CD14-positive monocyte (primary cell): ENCODE measurements at regions not wholly inside any gene's neighbourhood (a gene's known extent, or its start where the extent isn't known, plus 50 kb on each side); places are given as distances from the start of the nearest gene placed in this dataset.

ENCODE experiments used
- DNase-seq, 3 donors: peaks; one replicate each; pipeline ENCODE4 v3.0.0-alpha.2; 2011 to 2022
- H2AFZ ChIP-seq: 2 replicates; pipeline ENCODE4 v1.6.0; 2012; ENCODE audit warnings: mild to moderate bottlenecking, low read depth, low read length, inconsistent platforms; ENCODE audit not compliant: insufficient read depth, poor library complexity, severe bottlenecking
- H3K27ac ChIP-seq, 2 donors: 1 replicate in 1 of 2; 2 replicates in 1 of 2; pipeline ENCODE4 v1.5.1; 2012 to 2013; ENCODE audit warnings: low read length in 2 of 2, control low read depth in 1 of 2, inconsistent platforms in 1 of 2, low read depth in 1 of 2, mild to moderate bottlenecking in 1 of 2
- H3K27me3 ChIP-seq, 2 donors: one replicate each; pipeline versions ENCODE4 v1.6.0 to v1.6.1; 2011 to 2013; ENCODE audit warnings: low read length in 2 of 2; ENCODE audit not compliant: control insufficient read depth in 2 of 2, insufficient read depth in 2 of 2
- H3K36me3 ChIP-seq, 2 donors: replicated peaks in 1 of 2; 1 replicate in 1 of 2; 2 replicates in 1 of 2; pipeline versions ENCODE4 v1.5.1 to v1.6.1; 2012 to 2013; ENCODE audit warnings: low read length in 2 of 2, control low read depth in 1 of 2, inconsistent platforms in 1 of 2, mild to moderate bottlenecking in 1 of 2; ENCODE audit not compliant: insufficient read depth in 2 of 2, control insufficient read depth in 1 of 2
- H3K4me1 ChIP-seq, 2 donors: 1 replicate in 1 of 2; 2 replicates in 1 of 2; pipeline versions ENCODE4 v1.5.1 to v1.6.1; 2012 to 2013; ENCODE audit warnings: low read length in 2 of 2, control low read depth in 1 of 2, inconsistent platforms in 1 of 2, mild to moderate bottlenecking in 1 of 2, moderate library complexity in 1 of 2; ENCODE audit not compliant: insufficient read depth in 2 of 2, control insufficient read depth in 1 of 2
- H3K4me2 ChIP-seq: replicated peaks from 2 replicates; pipeline ENCODE3; 2012; ENCODE audit warnings: low read length, moderate library complexity, mild to moderate bottlenecking; ENCODE audit not compliant: poor library complexity, severe bottlenecking; ENCODE audit errors: extremely low read depth
- H3K4me3 ChIP-seq, 3 experiments: fragments of 200-600 bp in 1 of 3; sonication (generic) in 1 of 3; replicated peaks in 1 of 3; 1 replicate in 2 of 3; 2 replicates in 1 of 3; pipeline ENCODE4 v1.5.1; 2011 to 2013; ENCODE audit warnings: low read length in 3 of 3, mild to moderate bottlenecking in 3 of 3, control low read depth in 2 of 3, low read depth in 2 of 3, inconsistent platforms in 1 of 3, moderate library complexity in 1 of 3
- H3K79me2 ChIP-seq: 2 replicates; pipeline ENCODE4 v1.6.0; 2012; ENCODE audit warnings: mild to moderate bottlenecking, control low read depth, inconsistent platforms, low read length, moderate library complexity; ENCODE audit not compliant: insufficient read depth
- H3K9ac ChIP-seq: 2 replicates; pipeline ENCODE4 v1.6.0; 2017; ENCODE audit warnings: low read length, mild to moderate bottlenecking; ENCODE audit not compliant: insufficient read depth, poor library complexity, severe bottlenecking
- H3K9me3 ChIP-seq, 2 donors: replicated peaks in 1 of 2; 1 replicate in 1 of 2; 2 replicates in 1 of 2; pipeline versions ENCODE4 v1.5.1 to v1.6.1; 2012 to 2013; ENCODE audit warnings: low read length in 2 of 2, control low read depth in 1 of 2; ENCODE audit not compliant: control insufficient read depth in 1 of 2, insufficient read depth in 1 of 2
- H4K20me1 ChIP-seq: 2 replicates; pipeline ENCODE4 v1.6.0; 2012; ENCODE audit warnings: mild to moderate bottlenecking, low read length, control low read depth, moderate library complexity; ENCODE audit not compliant: insufficient read depth
- H3K27ac Mint-ChIP-seq, 7 donors: one replicate each; pipeline ENCODE4 v1.8.0; 2020; ENCODE audit warnings: mild to moderate bottlenecking in 7 of 7, mixed read lengths in 7 of 7, moderate library complexity in 6 of 7, inconsistent platforms in 2 of 7
- H3K27me3 Mint-ChIP-seq, 3 donors: one replicate each; pipeline ENCODE4 v1.8.0; 2021 to 2022; ENCODE audit warnings: low read depth in 3 of 3, mild to moderate bottlenecking in 3 of 3, mixed read lengths in 3 of 3, moderate library complexity in 3 of 3, inconsistent platforms in 1 of 3
- H3K36me3 Mint-ChIP-seq, 2 donors: one replicate each; pipeline ENCODE4 v1.8.0; 2020; ENCODE audit warnings: mixed read lengths in 2 of 2, inconsistent platforms in 1 of 2, mild to moderate bottlenecking in 1 of 2
- H3K4me1 Mint-ChIP-seq: one replicate; pipeline ENCODE4 v1.8.0; 2020; ENCODE audit warnings: mild to moderate bottlenecking, mixed read lengths
- H3K4me3 Mint-ChIP-seq, 2 donors: one replicate each; pipeline ENCODE4 v1.8.0; 2020; ENCODE audit warnings: mild to moderate bottlenecking in 2 of 2, mixed read lengths in 2 of 2, moderate library complexity in 1 of 2
- H3K9me3 Mint-ChIP-seq, 7 donors: one replicate each; pipeline ENCODE4 v1.8.0; 2020 to 2022; ENCODE audit warnings: mixed read lengths in 7 of 7, mild to moderate bottlenecking in 6 of 7, moderate library complexity in 6 of 7, inconsistent platforms in 2 of 7
- CTCF ChIP-seq: fragments of 200-600 bp; IDR thresholded peaks from one replicate; pipeline ENCODE4 v1.8.0; 2022; ENCODE audit warnings: antibody characterized with exemption, mild to moderate bottlenecking
- WGBS: methylation state at CpG from one replicate; pipeline ENCODE4 v1.1.5; 2013; ENCODE audit warnings: missing lambda C conversion rate; ENCODE audit not compliant: insufficient coverage; 5-methylcytosine and 5-hydroxymethylcytosine counted together
- intact Hi-C, 2 donors: fragments of 100-400 bp; cut with micrococcal nuclease; formaldehyde crosslinking; loops; one replicate each; pipeline versions ENCODE4 v1.15.0 to v1.15.1; 2023

GRCh38 chr18:68608851-68609490 is 105.9 kb downstream of the TMX3 start:
- H4K20me1 ChIP-seq = no peaks in the 10 kb centered on the region
- Mint-ChIP-seq H3K9me3 (peaks cover 0 to 2% (median 0%) of the 10 kb centered on the region in 7 donors), H3K4me1 (no peaks in the 10 kb centered on the region), H3K27me3 (peaks cover 1 to 2% (median 1%) of the 10 kb centered on the region in 3 donors), H3K36me3 (no peaks in the 10 kb centered on the region), H3K27ac (no peak overlapping the region), H3K4me3 (no peak overlapping the region)
- no peak for TF ChIP-seq CTCF
- no peaks in the 10 kb centered on the region for H3K9me3 ChIP-seq
- no peak overlapping the region for H3K4me2 ChIP-seq
- H3K27ac ChIP-seq = no peak overlapping the region
- H3K4me1 ChIP-seq = no peaks in the 10 kb centered on the region
- DNase-seq = no peak
- no peak overlapping the region for H3K9ac ChIP-seq
- intact Hi-C loops = no loop called here
- no CpG with 5 or more reads among the region's 6 CpGs for WGBS
- H3K27me3 ChIP-seq = no peaks in the 10 kb centered on the region
- H3K79me2 ChIP-seq = no peaks in the 10 kb centered on the region
- no peak overlapping the region for H2AFZ ChIP-seq
- no peaks in the 10 kb centered on the region for H3K36me3 ChIP-seq
- H3K4me3 ChIP-seq = no peak overlapping the region

GRCh38 chr18:68607852-68608251 is 107.1 kb downstream of the TMX3 start:
- no peaks in the 10 kb centered on the region for H3K27me3 ChIP-seq
- TF ChIP-seq CTCF = no peak
- H3K9ac ChIP-seq = no peak overlapping the region
- no CpG with 5 or more reads among the region's 2 CpGs for WGBS
- H3K4me1 Mint-ChIP-seq = no peaks in the 10 kb centered on the region
- no peak overlapping the region for H3K27ac ChIP-seq
- peaks cover 0 to 3% (median 0%) of the 10 kb centered on the region in 7 donors for H3K9me3 Mint-ChIP-seq
- H3K4me1 ChIP-seq = no peaks in the 10 kb centered on the region
- no peaks in the 10 kb centered on the region for H3K36me3 Mint-ChIP-seq
- DNase-seq = no peak
- no peak overlapping the region for H3K27ac Mint-ChIP-seq
- H3K4me3 ChIP-seq = no peak overlapping the region
- no peaks in the 10 kb centered on the region for H3K79me2 ChIP-seq
- no peaks in the 10 kb centered on the region for H4K20me1 ChIP-seq
- intact Hi-C loops = no loop called here
- no peaks in the 10 kb centered on the region for H3K9me3 ChIP-seq
- no peak overlapping the region for H3K4me2 ChIP-seq
- no peak overlapping the region for H2AFZ ChIP-seq
- H3K4me3 Mint-ChIP-seq = no peak overlapping the region
- H3K36me3 ChIP-seq = no peaks in the 10 kb centered on the region
- peaks cover 0 to 2% (median 1%) of the 10 kb centered on the region in 3 donors for H3K27me3 Mint-ChIP-seq
